SIG-M5 treated with dmso at 0.1 percent for 504 hours (cell line): ENCODE measurements at regions not wholly inside any gene's neighbourhood (a gene's known extent, or its start where the extent isn't known, plus 50 kb on each side); places are given as distances from the start of the nearest gene placed in this dataset.
"Not testable (repeated sequence)": the region's sequence is repeated elsewhere in the genome, so short reads cannot be mapped to it uniquely, and the experiment has no call there.

Experiments
- DNase-seq: peaks from one replicate; lab custom pipeline; 2025; ENCODE audit not compliant: unreplicated experiment; lab: John Stamatoyannopoulos, UW

GRCh38 chr3:16070707-16071106, 103.8 kb upstream of the GALNT15 start:
- no peak for DNase-seq

- DNase-seq: no peak
Observed at GRCh38 chr3:16071206-16071605, 103.3 kb upstream of the GALNT15 start.

- DNase-seq: no peak
Observed at GRCh38 chr3:16072420-16073110, 101.9 kb upstream of the GALNT15 start.

GRCh38 chr3:16073203-16073602, 101.3 kb upstream of the GALNT15 start:
- no peak for DNase-seq

GRCh38 chr3:16073990-16074671, 100.3 kb upstream of the GALNT15 start:
- not testable (repeated sequence) for DNase-seq

- no peak for DNase-seq
Observed at GRCh38 chr3:16075647-16076046, 98.8 kb upstream of the GALNT15 start.

- DNase-seq: no peak
Observed at GRCh38 chr3:16076564-16076963, 97.9 kb upstream of the GALNT15 start.

- not testable (repeated sequence) for DNase-seq
Observed at GRCh38 chr3:16077146-16077545, 97.3 kb upstream of the GALNT15 start.

- not testable (repeated sequence) for DNase-seq
Observed at GRCh38 chr3:16077681-16078080, 96.8 kb upstream of the GALNT15 start.

- DNase-seq: no peak
Observed at GRCh38 chr3:16079519-16079918, 95.0 kb upstream of the GALNT15 start.

- no peak for DNase-seq
Observed at GRCh38 chr3:16081661-16082060, 92.8 kb upstream of the GALNT15 start.

- DNase-seq: no peak
Observed at GRCh38 chr3:16084887-16085286, 89.6 kb upstream of the GALNT15 start.

GRCh38 chr3:16085410-16085809, 89.1 kb upstream of the GALNT15 start:
- no peak for DNase-seq

- no peak for DNase-seq
Observed at GRCh38 chr3:16085884-16086608, 88.4 kb upstream of the GALNT15 start.

- DNase-seq: no peak
Observed at GRCh38 chr3:16086690-16087089, 87.8 kb upstream of the GALNT15 start.

GRCh38 chr3:16088496-16088895, 86.0 kb upstream of the GALNT15 start:
- no peak for DNase-seq

GRCh38 chr3:16089521-16089920, 85.0 kb upstream of the GALNT15 start:
- DNase-seq: no peak

GRCh38 chr3:16090024-16090423, 84.5 kb upstream of the GALNT15 start:
- DNase-seq: no peak

GRCh38 chr3:16090706-16091105, 83.8 kb upstream of the GALNT15 start:
- no peak for DNase-seq

- DNase-seq: no peak
Observed at GRCh38 chr3:16092923-16093322, 81.6 kb upstream of the GALNT15 start.

GRCh38 chr3:16101295-16102186, 72.9 kb upstream of the GALNT15 start:
- DNase-seq: no peak
